Activated naive CD8-positive, alpha-beta T cell (primary cell): ENCODE measurements at regions not wholly inside any gene's neighbourhood (a gene's known extent, or its start where the extent isn't known, plus 50 kb on each side); places are given as distances from the start of the nearest gene placed in this dataset.

Experiments
- H3K27ac Mint-ChIP-seq: one replicate; pipeline ENCODE4 v1.8.0; 2021; ENCODE audit warnings: mixed read lengths
- H3K27me3 Mint-ChIP-seq: one replicate; pipeline ENCODE4 v1.8.0; 2021; ENCODE audit warnings: mixed read lengths
- H3K36me3 Mint-ChIP-seq: one replicate; pipeline ENCODE4 v1.8.0; 2021; ENCODE audit warnings: mixed read lengths
- H3K4me1 Mint-ChIP-seq: one replicate; pipeline ENCODE4 v1.8.0; 2021; ENCODE audit warnings: low read depth, mixed read lengths
- H3K4me3 Mint-ChIP-seq: one replicate; pipeline ENCODE4 v1.8.0; 2021; ENCODE audit warnings: mild to moderate bottlenecking, mixed read lengths
- H3K9me3 Mint-ChIP-seq: one replicate; pipeline ENCODE4 v1.8.0; 2021; ENCODE audit warnings: low read depth, mixed read lengths

DNA sequence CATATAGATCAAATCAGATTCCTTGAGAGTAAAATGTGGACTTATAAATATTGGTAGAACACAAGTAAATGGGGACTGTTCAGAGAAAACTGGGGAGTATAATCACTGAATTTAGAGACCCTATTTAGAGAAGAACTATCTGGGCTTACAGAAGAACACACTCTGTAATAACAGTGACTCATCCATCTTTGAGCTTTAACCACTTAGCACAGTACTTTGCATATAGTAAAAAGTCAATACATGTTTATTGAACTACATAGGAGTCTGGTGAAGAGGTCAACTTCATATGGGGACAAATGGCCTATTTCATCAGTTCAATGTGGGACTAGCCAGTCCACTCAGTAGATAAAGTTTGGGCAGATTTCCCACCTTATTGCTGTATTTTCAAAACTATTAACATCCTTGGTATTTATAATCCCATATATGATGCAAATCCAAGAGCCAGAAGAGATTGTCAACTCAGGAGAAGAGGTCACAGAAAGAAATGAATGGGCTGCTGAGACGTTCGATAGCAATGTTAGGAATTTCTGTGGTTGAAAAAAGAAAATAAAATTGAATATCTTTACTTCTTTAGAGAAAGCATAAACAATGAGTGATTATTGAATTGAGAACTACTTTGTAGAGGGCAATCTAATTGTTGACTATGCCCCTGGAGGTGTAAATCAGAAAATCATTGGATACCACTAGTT lies 119.3 kb upstream of the CACNA2D1 start:
- Mint-ChIP-seq H3K36me3 (no peaks in the 10 kb centered on the region), H3K4me3 (no peak overlapping the region), H3K4me1 (peaks cover 2% of the 10 kb centered on the region), H3K27me3 (no peaks in the 10 kb centered on the region), H3K27ac (no peak overlapping the region), H3K9me3 (no peaks in the 10 kb centered on the region)

DNA sequence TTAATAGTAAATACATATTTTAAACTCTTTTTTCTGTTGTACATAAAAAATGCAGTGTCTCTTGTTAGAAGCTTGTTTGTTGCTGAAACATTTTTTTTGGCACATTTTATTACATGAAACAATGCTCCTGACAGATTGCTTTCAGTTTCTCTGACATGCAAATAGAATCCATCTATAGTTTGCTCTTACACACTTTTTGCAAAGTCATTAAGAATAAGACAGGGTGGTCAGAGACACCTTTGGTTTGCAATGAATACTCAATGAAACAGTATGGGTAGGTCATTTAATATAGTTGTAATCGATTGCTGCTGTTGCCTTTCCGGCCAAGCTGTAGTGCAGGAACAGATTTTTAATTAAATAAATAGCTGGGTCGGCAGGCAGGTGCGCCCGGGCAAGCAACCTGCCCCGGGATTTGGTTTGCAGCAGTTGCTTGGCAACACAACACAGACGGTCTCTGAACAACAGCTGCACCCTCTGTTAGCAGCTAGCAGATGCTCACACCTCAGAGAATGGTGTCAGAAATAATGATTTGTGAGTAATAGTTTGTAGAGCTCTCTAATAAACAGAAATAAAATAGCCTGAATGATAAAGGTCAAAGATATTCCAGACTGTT lies 115.7 kb upstream of the CACNA2D1 start:
- H3K27ac Mint-ChIP-seq = no peak overlapping the region
- H3K9me3 Mint-ChIP-seq = peaks cover 6% of the 10 kb centered on the region
- no peaks in the 10 kb centered on the region for H3K36me3 Mint-ChIP-seq
- no peak overlapping the region for H3K4me3 Mint-ChIP-seq
- peaks cover 2% of the 10 kb centered on the region for H3K4me1 Mint-ChIP-seq
- H3K27me3 Mint-ChIP-seq = no peaks in the 10 kb centered on the region

DNA sequence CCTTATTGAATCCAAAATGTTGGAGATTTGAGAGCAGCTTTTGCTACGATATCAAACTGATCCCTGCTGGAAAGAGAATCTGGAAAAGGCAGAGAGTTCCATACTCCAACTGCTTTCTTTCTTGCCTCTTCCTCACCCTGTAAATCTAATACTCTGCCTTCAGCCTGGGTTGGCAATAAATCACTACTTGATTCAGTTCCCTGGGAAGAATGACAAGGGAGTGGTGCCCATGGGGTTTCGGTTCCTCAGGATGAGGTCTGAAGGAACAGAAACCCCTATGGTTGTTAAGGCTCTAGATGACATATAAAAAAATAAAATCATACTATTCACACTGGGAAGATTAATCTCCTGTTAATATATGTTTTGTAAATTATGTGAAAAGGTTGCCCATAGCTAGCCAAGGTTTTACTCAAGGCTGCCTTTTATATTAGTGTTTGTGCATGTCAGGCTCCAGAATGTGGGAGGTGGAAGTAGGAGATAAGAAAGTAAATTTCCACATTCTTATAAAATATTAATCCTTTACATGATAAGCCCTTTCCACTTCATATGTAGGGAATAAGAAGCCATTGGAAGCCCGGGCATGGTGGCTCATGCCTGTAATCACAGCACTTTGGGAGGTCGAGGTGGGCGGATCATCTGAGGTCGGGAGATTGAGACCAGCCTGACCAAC lies 106.2 kb upstream of the CACNA2D1 start:
- H3K9me3 Mint-ChIP-seq = peaks cover 6% of the 10 kb centered on the region
- H3K36me3 Mint-ChIP-seq = no peaks in the 10 kb centered on the region
- H3K27ac Mint-ChIP-seq = no peak overlapping the region
- no peaks in the 10 kb centered on the region for H3K4me1 Mint-ChIP-seq
- peaks cover 2% of the 10 kb centered on the region for H3K27me3 Mint-ChIP-seq
- H3K4me3 Mint-ChIP-seq = no peak overlapping the region

DNA sequence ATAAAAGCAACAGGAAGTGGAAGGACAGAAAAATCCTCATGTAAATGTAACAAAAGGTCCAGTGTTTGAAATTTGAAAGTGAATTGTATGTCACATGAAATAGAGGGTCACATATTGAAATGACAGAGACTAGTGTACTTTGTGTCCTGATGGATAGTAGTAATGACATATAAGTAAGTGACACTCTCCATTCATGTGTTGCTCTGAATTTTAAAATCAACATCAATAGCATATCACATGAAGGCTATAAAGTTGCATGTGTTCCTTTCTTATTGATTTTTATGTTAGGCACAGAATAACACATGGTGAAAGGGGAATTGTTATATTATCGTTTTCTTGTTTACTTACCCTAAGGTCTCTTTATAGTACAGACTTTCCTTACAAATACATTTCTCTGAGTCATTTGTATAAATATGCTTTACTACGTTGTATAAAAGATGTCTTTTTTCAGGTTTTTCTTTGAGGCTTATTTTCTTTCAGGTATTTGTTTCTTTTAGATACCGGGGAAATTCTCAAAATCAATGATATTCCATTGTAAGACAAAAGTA lies 104.6 kb upstream of the CACNA2D1 start:
- no peak overlapping the region for H3K27ac Mint-ChIP-seq
- no peaks in the 10 kb centered on the region for H3K36me3 Mint-ChIP-seq
- H3K27me3 Mint-ChIP-seq = peaks cover 2% of the 10 kb centered on the region
- no peaks in the 10 kb centered on the region for H3K4me1 Mint-ChIP-seq
- H3K9me3 Mint-ChIP-seq = peaks cover 6% of the 10 kb centered on the region
- no peak overlapping the region for H3K4me3 Mint-ChIP-seq

DNA sequence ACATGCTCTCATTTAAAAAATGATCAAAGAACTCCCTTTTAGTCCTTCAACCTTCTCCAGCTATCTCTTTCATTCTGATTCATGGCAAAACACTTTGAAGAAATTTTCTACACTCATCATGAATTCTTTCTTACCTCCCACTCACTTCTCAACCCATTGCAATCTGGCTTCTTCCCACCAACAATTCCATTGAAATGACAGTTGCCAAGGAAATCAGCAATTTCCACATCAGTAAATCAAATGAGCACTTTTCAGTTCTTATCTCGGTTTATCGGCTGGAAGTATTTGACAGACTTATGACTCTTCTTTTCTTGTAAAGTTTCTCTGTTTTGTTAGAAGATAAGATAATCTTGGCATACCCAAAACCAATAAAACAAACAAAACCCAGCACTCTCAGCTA lies 99.1 kb upstream of the CACNA2D1 start:
- no peaks in the 10 kb centered on the region for H3K4me1 Mint-ChIP-seq
- peaks cover 4% of the 10 kb centered on the region for H3K27me3 Mint-ChIP-seq
- H3K36me3 Mint-ChIP-seq = no peaks in the 10 kb centered on the region
- no peaks in the 10 kb centered on the region for H3K9me3 Mint-ChIP-seq
- H3K27ac Mint-ChIP-seq = no peak overlapping the region
- no peak overlapping the region for H3K4me3 Mint-ChIP-seq

DNA sequence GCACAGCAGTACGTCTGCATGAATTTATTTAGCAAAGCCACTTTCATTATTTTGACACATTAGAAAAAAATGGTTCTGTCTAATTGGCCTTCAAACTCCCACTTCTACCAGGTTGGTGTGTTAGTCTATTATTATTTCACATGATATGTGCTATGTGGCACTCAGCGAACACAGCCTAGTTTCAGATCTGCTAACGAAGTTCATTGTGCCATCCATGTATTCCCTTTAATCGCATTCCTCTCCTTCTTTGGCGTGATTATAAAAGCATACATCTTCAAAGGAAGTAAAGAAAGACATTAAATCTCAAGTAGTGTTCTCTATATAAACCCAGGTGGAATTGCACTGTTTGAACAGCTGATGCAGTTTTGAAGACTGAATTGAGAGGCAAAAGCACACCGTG lies 96.4 kb upstream of the CACNA2D1 start:
- Mint-ChIP-seq H3K4me3 (no peak overlapping the region), H3K27ac (no peak overlapping the region), H3K9me3 (no peaks in the 10 kb centered on the region), H3K4me1 (no peaks in the 10 kb centered on the region), H3K36me3 (no peaks in the 10 kb centered on the region), H3K27me3 (peaks cover 1% of the 10 kb centered on the region)

DNA sequence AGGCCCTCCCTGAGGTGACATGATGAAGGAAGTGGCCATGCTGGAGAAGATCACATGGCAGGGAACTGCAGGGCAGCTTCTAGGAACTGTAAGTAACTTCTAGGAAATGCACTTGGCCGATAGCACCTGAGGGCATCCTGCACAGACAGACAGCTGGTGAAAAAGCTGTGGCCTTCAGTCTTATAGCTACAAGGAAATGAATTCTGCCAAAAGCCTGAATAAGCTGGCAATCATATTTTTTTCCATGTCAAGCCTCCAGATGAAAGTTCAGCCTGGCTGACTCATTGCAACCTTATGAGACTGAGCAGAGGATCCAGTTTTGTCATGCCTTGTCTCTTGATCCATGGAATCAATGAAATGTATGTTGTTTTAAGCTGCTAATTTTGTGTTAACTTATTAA lies 91.1 kb upstream of the CACNA2D1 start:
- Mint-ChIP-seq H3K27me3 (peaks cover 3% of the 10 kb centered on the region), H3K36me3 (no peaks in the 10 kb centered on the region), H3K27ac (no peak overlapping the region), H3K9me3 (no peaks in the 10 kb centered on the region), H3K4me1 (no peaks in the 10 kb centered on the region), H3K4me3 (no peak overlapping the region)

DNA sequence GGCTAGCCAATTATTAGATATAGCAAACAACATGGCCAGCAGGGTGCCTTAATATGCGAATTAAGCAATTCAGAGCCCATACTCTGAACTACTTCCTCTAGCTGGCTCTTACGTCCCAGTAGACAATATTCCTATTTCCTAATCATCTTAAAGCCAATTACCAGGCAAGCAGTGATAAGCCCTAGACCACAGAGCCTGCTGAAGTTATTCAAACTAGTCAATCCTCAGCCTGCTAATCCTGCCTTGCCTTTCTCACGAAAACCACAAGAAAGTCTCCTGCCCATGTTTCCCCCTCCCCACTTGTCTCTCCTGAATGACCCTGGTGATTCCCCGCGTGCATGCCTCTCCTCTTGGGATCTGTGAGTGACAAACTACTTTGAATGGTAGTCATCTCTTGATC lies 86.8 kb upstream of the CACNA2D1 start:
- Mint-ChIP-seq H3K9me3 (no peaks in the 10 kb centered on the region), H3K4me1 (no peaks in the 10 kb centered on the region), H3K36me3 (no peaks in the 10 kb centered on the region), H3K27me3 (peaks cover 3% of the 10 kb centered on the region), H3K27ac (no peak overlapping the region), H3K4me3 (no peak overlapping the region)

DNA sequence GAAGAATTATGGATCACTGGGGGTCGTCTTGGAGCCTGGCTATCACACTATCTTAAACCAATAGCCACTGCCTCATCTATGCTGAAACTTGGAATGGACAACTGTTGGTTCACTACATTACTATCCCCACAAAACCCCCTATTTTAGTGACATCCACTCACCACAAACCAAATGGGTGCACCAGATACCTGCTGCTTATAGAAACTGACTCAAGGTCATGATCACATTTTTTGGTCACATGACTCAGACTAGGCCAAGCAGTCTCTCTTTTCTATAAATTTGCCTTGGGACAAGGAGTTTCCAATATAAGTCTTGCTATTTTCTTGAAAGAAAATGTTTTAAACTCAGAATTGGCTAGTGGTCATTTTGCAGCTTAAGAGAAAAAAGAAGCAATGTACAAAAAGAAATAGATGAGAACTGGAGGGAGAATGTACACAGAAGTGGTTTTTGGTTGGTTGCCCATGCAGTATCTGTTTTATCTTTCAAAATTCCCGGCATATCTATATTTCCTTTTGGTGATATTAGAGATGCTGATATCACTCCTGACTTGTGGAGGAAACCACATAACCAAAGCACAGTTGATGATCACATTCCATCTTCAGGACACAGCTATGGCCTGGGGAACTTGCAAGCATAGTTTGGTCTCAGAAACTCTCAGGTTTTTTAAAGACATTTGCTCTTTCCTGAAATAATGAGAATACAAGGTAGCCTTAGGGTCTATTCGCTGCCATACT lies 85.2 kb upstream of the CACNA2D1 start:
- no peaks in the 10 kb centered on the region for H3K36me3 Mint-ChIP-seq
- H3K9me3 Mint-ChIP-seq = no peaks in the 10 kb centered on the region
- H3K4me1 Mint-ChIP-seq = no peaks in the 10 kb centered on the region
- peaks cover 3% of the 10 kb centered on the region for H3K27me3 Mint-ChIP-seq
- no peak overlapping the region for H3K27ac Mint-ChIP-seq
- no peak overlapping the region for H3K4me3 Mint-ChIP-seq

DNA sequence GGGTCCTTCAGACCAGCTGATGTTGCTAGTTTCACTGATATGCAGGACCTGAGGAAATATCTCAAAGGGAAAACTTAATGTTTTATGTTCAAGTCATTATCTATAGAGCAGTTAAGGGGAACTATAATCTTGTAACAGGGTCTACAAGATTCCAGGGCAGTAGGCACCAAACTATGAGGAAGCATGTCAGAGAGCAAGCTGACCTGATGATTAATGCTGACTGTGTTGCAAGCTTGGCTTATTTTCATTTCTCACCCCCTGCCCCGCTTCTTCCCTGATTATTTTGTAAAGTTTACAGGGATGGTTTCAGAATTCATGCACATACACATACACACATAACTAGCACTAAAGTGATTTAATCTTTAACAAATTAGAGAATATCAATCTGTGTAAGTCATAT lies 84.3 kb upstream of the CACNA2D1 start:
- Mint-ChIP-seq H3K4me3 (no peak overlapping the region), H3K9me3 (no peaks in the 10 kb centered on the region), H3K27me3 (peaks cover 3% of the 10 kb centered on the region), H3K27ac (no peak overlapping the region), H3K4me1 (no peaks in the 10 kb centered on the region), H3K36me3 (no peaks in the 10 kb centered on the region)

DNA sequence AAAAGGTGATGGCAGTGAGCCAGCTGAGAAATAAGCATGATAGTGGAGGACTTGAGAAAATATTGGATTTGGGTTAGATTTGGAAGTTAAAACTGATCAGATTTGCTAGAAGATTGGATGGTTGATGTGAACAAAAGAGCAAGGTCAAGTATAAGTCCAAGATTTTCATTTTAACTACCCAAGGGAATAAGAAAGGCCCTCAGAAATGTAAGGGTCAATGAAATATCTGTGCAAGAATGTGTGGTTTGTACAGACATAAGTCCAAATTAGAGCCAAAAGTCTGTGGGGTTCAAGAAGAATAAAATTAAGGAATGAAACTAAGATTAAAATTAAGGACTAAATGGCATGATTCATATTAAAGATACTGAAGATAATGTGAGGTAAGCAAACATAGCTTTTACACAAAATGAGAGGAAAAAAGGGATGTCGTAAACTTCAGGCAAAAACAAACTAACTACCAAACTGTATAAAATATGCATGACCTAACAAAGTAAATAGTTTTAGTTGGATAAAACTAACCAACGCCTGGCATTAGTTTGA lies 78.4 kb upstream of the CACNA2D1 start:
- H3K27ac Mint-ChIP-seq = no peak overlapping the region
- no peaks in the 10 kb centered on the region for H3K4me1 Mint-ChIP-seq
- no peaks in the 10 kb centered on the region for H3K9me3 Mint-ChIP-seq
- no peak overlapping the region for H3K4me3 Mint-ChIP-seq
- peaks cover 2% of the 10 kb centered on the region for H3K27me3 Mint-ChIP-seq
- H3K36me3 Mint-ChIP-seq = no peaks in the 10 kb centered on the region

DNA sequence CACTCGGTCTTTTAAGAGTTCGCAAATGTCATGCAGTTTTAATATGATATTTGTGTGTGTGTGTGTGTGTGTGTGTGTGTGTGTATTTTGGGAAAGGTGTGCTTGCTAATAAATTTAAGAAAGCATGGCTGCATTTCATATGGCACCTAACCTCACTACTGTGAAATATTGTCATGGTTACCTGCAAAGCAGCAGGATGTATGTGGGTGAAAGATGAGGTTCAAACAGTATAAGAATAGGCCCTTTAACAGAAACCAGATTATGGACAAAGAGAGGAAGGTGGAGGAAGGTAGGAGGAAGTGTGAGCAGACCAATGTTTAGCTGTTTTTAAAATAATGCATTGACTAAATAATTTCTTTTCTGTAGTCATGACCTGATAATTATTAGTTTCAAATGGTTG lies 73.5 kb upstream of the CACNA2D1 start:
- no peaks in the 10 kb centered on the region for H3K4me1 Mint-ChIP-seq
- no peaks in the 10 kb centered on the region for H3K9me3 Mint-ChIP-seq
- no peaks in the 10 kb centered on the region for H3K36me3 Mint-ChIP-seq
- peaks cover 11% of the 10 kb centered on the region for H3K27me3 Mint-ChIP-seq
- H3K27ac Mint-ChIP-seq = no peak overlapping the region
- no peak overlapping the region for H3K4me3 Mint-ChIP-seq

DNA sequence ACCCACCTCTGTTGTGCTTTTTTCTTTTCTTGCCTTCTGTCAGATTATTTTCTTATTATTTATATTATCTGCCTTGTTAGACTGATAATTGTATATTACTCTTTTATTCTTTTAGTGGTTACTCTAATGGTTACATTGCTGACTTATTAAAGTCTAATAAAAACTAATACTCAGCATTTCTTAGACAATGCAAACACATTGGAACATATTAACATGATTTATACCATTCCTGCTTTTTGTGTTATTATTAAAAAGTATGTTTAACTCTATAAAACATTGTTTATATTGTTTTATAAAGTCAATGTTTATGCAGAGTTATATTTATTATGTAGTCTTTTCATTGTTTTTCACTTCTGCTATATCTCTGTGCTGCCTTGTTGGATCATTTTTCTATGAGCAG lies 68.0 kb upstream of the CACNA2D1 start:
- H3K9me3 Mint-ChIP-seq = no peaks in the 10 kb centered on the region
- H3K4me3 Mint-ChIP-seq = no peak overlapping the region
- H3K36me3 Mint-ChIP-seq = no peaks in the 10 kb centered on the region
- H3K4me1 Mint-ChIP-seq = no peaks in the 10 kb centered on the region
- no peak overlapping the region for H3K27ac Mint-ChIP-seq
- peaks cover 10% of the 10 kb centered on the region for H3K27me3 Mint-ChIP-seq

DNA sequence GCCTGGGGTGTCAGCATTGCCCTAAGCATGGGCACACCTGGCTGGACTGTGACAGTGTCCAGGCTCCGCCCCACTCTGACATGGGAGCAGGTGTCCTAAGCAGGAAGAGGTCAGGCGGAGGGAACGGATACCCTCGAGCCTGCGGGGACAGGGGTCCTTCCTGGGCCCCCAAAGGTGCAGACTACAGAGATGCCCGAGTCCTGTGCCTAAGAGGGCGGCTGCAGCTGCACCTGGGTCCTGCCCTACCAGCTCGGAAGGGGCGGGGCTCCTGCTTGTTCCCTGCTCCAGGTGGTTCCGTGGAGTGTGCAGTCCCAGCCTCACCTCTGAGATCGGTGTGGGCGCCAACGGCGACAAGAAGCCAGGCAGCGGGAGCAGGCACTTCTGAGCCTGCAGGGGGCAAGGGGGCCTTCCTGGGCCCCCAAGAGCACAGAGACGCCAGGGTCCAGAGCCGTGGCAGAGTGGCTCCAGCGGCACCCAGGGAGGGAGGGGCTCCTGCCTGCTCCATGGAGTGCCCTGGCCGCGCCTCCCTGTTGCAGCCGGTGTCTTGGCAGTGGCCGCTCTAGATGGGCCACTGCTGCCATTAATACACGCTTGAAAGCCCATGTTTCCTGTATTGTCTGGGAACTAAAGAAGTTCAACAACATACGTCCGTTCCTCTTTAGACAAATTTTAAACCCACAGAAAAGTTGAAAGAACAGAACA lies 64.5 kb upstream of the CACNA2D1 start:
- Mint-ChIP-seq H3K4me3 (no peak overlapping the region), H3K4me1 (no peaks in the 10 kb centered on the region), H3K27me3 (peaks cover 5% of the 10 kb centered on the region), H3K9me3 (peaks cover 4% of the 10 kb centered on the region), H3K27ac (no peak overlapping the region), H3K36me3 (no peaks in the 10 kb centered on the region)
